Keratinocyte (primary cell): ENCODE measurements at regions not wholly inside any gene's neighbourhood (a gene's known extent, or its start where the extent isn't known, plus 50 kb on each side); places are given as distances from the start of the nearest gene placed in this dataset.

Source experiments
- EZH2 ChIP-seq: IDR thresholded peaks from one replicate; pipeline ENCODE4 v1.6.1; 2012; ENCODE audit warnings: inconsistent platforms, mild to moderate bottlenecking, low read length, moderate library complexity
- TF ChIP-seq, protein P1 (sequence below), 3 experiments: IDR thresholded peaks in 1 of 3; conservative IDR thresholded peaks in 1 of 3; optimal IDR thresholded peaks in 1 of 3; 2 replicates in 2 of 3; 3 replicates in 1 of 3; pipeline versions ENCODE3 to v1.5.1; 2011; ENCODE audit warnings: low read length in 3 of 3, mild to moderate bottlenecking in 3 of 3, moderate library complexity in 2 of 3, control low read depth in 1 of 3, inconsistent platforms in 1 of 3; ENCODE audit not compliant: insufficient read depth in 2 of 3; ENCODE audit errors: extremely low read depth in 1 of 3

DNA sequence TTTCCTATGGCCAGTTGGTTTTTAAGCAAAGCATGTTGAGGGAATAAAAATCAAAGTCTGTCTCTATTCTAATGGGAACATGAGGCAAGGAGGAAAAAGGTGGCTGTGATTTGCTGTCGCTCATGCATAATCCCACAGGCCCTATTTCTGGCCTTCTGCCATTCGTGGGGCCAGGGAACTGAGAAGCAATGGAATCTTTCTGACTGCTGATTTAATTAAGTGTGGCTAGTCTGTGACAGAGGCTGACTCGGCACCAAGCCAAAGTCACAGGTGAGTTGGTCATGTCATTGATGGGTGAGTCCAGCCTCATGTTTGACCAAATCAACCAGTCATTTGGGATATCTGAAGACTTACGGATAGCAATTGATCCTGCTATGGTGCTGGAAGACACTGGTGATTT lies 429.3 kb upstream of the CADM1 start:
- TF ChIP-seq, protein P1, sequence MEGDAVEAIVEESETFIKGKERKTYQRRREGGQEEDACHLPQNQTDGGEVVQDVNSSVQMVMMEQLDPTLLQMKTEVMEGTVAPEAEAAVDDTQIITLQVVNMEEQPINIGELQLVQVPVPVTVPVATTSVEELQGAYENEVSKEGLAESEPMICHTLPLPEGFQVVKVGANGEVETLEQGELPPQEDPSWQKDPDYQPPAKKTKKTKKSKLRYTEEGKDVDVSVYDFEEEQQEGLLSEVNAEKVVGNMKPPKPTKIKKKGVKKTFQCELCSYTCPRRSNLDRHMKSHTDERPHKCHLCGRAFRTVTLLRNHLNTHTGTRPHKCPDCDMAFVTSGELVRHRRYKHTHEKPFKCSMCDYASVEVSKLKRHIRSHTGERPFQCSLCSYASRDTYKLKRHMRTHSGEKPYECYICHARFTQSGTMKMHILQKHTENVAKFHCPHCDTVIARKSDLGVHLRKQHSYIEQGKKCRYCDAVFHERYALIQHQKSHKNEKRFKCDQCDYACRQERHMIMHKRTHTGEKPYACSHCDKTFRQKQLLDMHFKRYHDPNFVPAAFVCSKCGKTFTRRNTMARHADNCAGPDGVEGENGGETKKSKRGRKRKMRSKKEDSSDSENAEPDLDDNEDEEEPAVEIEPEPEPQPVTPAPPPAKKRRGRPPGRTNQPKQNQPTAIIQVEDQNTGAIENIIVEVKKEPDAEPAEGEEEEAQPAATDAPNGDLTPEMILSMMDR (optimal IDR thresholded peaks at IDR 0.05 in 1 of 3, IDR thresholded peaks at IDR 0.05 in 1 of 3, conservative IDR thresholded peaks at IDR 0.05 in 1 of 3; ENCODE audit: extremely low read depth in 1 of 3, insufficient read depth in 2 of 3, low read length in 3 of 3) = no peak
- no peak for TF ChIP-seq EZH2
